NB4 (cell line): ENCODE measurements at regions not wholly inside any gene's neighbourhood (a gene's known extent, or its start where the extent isn't known, plus 50 kb on each side); places are given as distances from the start of the nearest gene placed in this dataset.
A peak's percentile ranks its signal among the peaks of the same experiment; 100 is the strongest.

Experiments used
- DNase-seq: peaks from one replicate; pipeline ENCODE4 v3.0.0; 2010; ENCODE audit warnings: low read depth
- H3K4me3 ChIP-seq: one replicate; pipeline ENCODE4 v1.5.1; 2011; ENCODE audit warnings: mild to moderate bottlenecking, low read depth, low read length, moderate library complexity
- MYC ChIP-seq: IDR thresholded peaks from 2 replicates; pipeline ENCODE4 v1.6.1; 2011; ENCODE audit warnings: low read depth, low read length
- POLR2A ChIP-seq: IDR thresholded peaks from 2 replicates; pipeline ENCODE4 v1.6.1; 2011; ENCODE audit warnings: mild to moderate bottlenecking; ENCODE audit not compliant: insufficient read length; ENCODE audit errors: extremely low read depth
- TF ChIP-seq, protein P1 (sequence below): IDR thresholded peaks from one replicate; pipeline ENCODE4 v1.5.1; 2012; ENCODE audit warnings: low read depth, low read length
- TF ChIP-seq, protein P2 (sequence below): IDR thresholded peaks from 2 replicates; pipeline ENCODE4 v1.6.1; 2011; ENCODE audit warnings: low read depth, low read length

DNA sequence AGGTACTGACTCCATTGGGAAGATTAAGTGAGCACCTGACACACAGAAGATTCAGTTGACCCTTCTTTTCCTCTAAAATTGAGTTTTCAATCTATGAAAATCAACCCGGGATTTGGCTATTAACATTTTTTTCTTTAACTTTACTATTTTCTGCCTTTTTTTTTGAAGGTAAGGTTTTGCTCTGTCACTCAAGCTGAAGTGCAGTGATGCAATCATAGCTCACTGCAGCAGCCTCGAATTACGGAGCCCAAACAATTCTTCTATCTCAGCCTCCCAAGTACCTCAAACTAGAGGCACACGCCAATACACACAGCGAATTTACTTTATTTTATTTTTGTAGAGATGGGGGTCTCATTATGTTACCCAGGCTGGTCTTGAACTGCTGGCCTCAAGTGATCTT, 1029.5 kb downstream of the MCTP2 start:
- no peak overlapping the region for H3K4me3 ChIP-seq
- TF ChIP-seq MYC (no peak), POLR2A (no peak)
- TF ChIP-seq, protein P1, sequence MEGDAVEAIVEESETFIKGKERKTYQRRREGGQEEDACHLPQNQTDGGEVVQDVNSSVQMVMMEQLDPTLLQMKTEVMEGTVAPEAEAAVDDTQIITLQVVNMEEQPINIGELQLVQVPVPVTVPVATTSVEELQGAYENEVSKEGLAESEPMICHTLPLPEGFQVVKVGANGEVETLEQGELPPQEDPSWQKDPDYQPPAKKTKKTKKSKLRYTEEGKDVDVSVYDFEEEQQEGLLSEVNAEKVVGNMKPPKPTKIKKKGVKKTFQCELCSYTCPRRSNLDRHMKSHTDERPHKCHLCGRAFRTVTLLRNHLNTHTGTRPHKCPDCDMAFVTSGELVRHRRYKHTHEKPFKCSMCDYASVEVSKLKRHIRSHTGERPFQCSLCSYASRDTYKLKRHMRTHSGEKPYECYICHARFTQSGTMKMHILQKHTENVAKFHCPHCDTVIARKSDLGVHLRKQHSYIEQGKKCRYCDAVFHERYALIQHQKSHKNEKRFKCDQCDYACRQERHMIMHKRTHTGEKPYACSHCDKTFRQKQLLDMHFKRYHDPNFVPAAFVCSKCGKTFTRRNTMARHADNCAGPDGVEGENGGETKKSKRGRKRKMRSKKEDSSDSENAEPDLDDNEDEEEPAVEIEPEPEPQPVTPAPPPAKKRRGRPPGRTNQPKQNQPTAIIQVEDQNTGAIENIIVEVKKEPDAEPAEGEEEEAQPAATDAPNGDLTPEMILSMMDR: no peak
- TF ChIP-seq, protein P2, sequence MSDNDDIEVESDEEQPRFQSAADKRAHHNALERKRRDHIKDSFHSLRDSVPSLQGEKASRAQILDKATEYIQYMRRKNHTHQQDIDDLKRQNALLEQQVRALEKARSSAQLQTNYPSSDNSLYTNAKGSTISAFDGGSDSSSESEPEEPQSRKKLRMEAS: no peak
- no peak for DNase-seq

DNA sequence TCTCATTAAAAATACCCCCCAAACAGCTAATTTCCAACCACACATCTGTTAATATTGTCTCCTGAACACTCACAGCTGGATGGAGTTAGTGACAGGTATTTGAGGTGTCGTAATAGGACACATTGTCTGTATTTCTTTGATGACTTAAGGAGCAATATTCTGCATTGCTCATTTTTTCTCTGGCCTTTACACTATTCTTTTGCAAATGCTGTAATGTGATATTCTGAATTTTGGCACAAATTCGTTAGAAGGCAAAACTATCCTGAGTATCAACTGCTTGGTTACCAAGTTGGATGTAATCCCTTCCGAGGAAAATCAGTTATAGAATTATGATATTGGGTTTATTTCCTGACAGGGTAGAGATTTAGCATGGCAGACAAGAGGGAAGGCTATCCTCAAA, 1030.2 kb downstream of the MCTP2 start:
- no peak for DNase-seq
- H3K4me3 ChIP-seq: no peak overlapping the region
- TF ChIP-seq, protein P1: no peak
- TF ChIP-seq, protein P2: no peak
- TF ChIP-seq MYC: no peak
- no peak for TF ChIP-seq POLR2A

DNA sequence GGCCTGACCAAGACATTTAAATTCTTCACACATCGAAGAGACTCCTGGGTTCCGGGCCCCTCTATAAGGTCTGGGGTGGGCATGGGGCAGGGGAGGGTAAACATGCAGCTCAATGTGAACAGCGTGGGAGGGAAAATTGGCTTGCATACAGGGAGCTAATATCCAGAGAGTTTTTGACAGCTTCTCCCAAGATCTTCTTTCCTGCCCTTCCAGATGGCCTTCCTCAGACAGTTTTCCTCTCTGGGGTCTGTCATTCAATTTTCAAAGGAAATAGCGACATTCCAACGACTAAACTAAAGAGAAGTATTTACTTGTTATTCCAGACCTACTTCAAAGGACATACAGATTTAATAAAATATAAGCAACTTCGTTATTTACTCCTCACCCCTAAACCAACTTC, 1030.6 kb downstream of the MCTP2 start:
- DNase-seq: no peak
- no peak overlapping the region for H3K4me3 ChIP-seq
- TF ChIP-seq POLR2A: no peak
- TF ChIP-seq, protein P1: no peak
- TF ChIP-seq MYC: no peak
- TF ChIP-seq, protein P2: no peak

DNA sequence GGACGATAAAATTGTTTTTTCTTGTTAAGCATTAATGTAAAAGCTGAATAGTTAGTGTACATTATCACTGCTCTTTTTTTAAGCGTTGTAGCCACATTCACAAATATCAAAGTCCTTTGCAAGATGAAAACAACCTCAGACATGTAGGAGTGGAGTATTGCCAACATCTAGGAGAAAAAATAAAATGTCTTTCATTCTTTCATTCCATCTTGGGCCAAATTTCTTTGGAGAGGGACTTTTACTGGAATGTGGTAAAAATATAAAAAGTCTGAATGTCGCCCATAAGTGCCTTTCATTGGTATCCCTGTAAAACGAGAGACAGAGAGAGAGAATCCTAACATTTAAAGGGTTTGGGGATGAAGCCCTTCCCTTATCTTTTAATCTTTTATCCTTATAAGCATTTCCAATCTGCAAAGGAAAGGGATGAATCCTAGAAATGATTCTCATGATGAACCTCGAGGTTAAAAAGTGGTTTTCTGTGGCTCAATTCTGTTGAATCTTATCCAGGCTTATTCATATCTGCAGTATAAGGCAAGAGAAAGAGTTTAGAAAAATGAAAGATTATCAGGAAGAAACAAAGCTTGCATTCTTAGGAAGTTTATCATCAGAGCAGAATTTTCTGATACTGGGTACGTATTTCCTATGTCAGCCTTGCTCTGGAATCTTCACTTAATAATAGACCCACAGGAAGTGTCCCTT, 1031.7 kb downstream of the MCTP2 start:
- TF ChIP-seq, protein P2: no peak
- TF ChIP-seq, protein P1: no peak
- TF ChIP-seq MYC: no peak
- no peak for TF ChIP-seq POLR2A
- H3K4me3 ChIP-seq: no peak overlapping the region
- no peak for DNase-seq

DNA sequence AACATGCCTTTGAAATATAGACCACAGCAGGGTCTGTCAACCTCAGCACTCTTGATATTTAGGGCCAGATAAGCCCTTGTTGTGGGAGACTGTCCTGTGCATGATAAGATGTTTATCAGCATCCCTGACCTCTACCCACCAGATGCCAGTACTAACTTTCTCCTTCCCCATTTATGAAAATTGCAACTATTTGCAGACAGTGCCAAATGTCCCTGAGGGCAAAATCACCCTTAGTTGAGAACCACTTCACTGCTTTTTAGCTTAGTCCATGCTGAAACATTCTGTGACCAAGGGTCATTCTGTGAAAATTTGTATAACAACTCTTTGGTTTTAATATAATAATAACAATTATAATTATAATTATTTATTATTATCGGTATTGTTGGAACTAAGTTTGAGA, 1032.4 kb downstream of the MCTP2 start:
- H3K4me3 ChIP-seq: no peak overlapping the region
- peak; percentile 25 for DNase-seq
- no peak for TF ChIP-seq MYC
- no peak for TF ChIP-seq POLR2A
- TF ChIP-seq, protein P2: no peak
- TF ChIP-seq, protein P1: no peak
